Body of pancreas (tissue), 4 donors: ENCODE measurements at regions not wholly inside any gene's neighbourhood (a gene's known extent, or its start where the extent isn't known, plus 50 kb on each side); places are given as distances from the start of the nearest gene placed in this dataset.

Source experiments
- ATAC-seq: fragments of 150-250 bp; one replicate; pipeline ENCODE4 v1.9.1; 2016
- DNase-seq, 4 donors: peaks; one replicate each; pipeline ENCODE4 v3.0.0-alpha.2; 2019
- H3K27ac ChIP-seq, 4 donors: fragments of 200-600 bp; sonication (generic); 1 replicate in 3 of 4; 2 replicates in 1 of 4; pipeline versions ENCODE4 v1.5.1 to v1.6.1; 2016 to 2019; ENCODE audit warnings: mild to moderate bottlenecking in 1 of 4, mixed read lengths in 1 of 4, moderate library complexity in 1 of 4
- H3K27me3 ChIP-seq, 2 donors: fragments of 200-600 bp; sonication (generic); one replicate each; pipeline ENCODE4 v1.6.0; 2016; ENCODE audit warnings: mild to moderate bottlenecking in 1 of 2
- H3K36me3 ChIP-seq, 2 donors: fragments of 200-600 bp; sonication (generic); replicated peaks in 1 of 2; 2 replicates each; pipeline ENCODE4 v1.5.1; 2016; ENCODE audit warnings: low read depth in 2 of 2; ENCODE audit not compliant: insufficient read depth in 1 of 2
- H3K4me1 ChIP-seq: fragments of 200-600 bp; sonication (generic); one replicate; pipeline ENCODE4 v1.6.0; 2016
- H3K4me3 ChIP-seq, 2 donors: fragments of 200-600 bp; sonication (generic); 1 replicate in 1 of 2; 2 replicates in 1 of 2; pipeline ENCODE4 v1.5.1; 2016 to 2019
- H3K9me3 ChIP-seq, 3 donors: fragments of 200-600 bp; sonication (generic); 1 replicate in 2 of 3; 2 replicates in 1 of 3; pipeline ENCODE4 v1.5.1; 2016
- POLR2A ChIP-seq, 3 donors: fragments of 450-650 bp; IDR thresholded peaks; one replicate each; pipeline ENCODE4 v1.6.1; 2016; ENCODE audit warnings: antibody characterized with exemption in 3 of 3, mild to moderate bottlenecking in 2 of 3
- WGBS, 2 donors: methylation state at CpG; one replicate each; pipeline ENCODE4 v1.1.5; 2017; 5-methylcytosine and 5-hydroxymethylcytosine counted together
- intact Hi-C: fragments of 100-400 bp; cut with DNase I; formaldehyde crosslinking; loops from one replicate; pipeline ENCODE4 v1.15.1; 2023
- TF ChIP-seq, protein P1 (sequence below), 7 experiments: fragments of 450-650 bp in 4 of 7; fragments of 200-600 bp in 3 of 7; sonication (generic) in 3 of 7; IDR thresholded peaks; one replicate each; pipeline ENCODE4 v1.5.1; 2016 to 2019; ENCODE audit warnings: antibody characterized with exemption in 7 of 7

DNA sequence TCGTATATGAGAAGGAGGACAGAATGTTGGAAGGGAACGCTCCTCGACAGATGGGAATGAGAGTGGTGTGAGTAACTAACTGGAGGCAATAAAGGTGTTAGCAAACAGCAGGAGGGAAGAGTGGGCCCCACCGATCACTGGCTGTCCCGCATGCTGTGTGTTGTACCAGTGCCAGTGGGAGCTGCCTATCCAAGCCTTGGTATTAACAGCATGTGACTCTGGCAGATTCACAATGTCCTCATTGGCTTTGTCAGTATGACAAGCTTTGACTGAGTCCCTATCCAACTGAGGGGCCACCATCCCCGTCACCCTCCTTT is 188.3 kb downstream of the NRIP1 start:
- Histone ChIP-seq H3K36me3 (no peaks in the 10 kb centered on the region), H3K9me3 (no peaks in the 10 kb centered on the region), H3K4me1 (peaks cover 14% of the 10 kb centered on the region), H3K27ac (no peak overlapping the region), H3K27me3 (no peaks in the 10 kb centered on the region), H3K4me3 (no peak overlapping the region)
- ATAC-seq = no peak
- DNase-seq = no peak
- intact Hi-C loops = no loop called here
- WGBS, 2 donors = 96 to 97% methylated on average over 6 of the region's 6 CpGs
- TF ChIP-seq, protein P1, sequence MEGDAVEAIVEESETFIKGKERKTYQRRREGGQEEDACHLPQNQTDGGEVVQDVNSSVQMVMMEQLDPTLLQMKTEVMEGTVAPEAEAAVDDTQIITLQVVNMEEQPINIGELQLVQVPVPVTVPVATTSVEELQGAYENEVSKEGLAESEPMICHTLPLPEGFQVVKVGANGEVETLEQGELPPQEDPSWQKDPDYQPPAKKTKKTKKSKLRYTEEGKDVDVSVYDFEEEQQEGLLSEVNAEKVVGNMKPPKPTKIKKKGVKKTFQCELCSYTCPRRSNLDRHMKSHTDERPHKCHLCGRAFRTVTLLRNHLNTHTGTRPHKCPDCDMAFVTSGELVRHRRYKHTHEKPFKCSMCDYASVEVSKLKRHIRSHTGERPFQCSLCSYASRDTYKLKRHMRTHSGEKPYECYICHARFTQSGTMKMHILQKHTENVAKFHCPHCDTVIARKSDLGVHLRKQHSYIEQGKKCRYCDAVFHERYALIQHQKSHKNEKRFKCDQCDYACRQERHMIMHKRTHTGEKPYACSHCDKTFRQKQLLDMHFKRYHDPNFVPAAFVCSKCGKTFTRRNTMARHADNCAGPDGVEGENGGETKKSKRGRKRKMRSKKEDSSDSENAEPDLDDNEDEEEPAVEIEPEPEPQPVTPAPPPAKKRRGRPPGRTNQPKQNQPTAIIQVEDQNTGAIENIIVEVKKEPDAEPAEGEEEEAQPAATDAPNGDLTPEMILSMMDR (IDR thresholded peaks at IDR 0.05) = no peak
- TF ChIP-seq POLR2A (IDR thresholded peaks at IDR 0.05) = no peak

DNA sequence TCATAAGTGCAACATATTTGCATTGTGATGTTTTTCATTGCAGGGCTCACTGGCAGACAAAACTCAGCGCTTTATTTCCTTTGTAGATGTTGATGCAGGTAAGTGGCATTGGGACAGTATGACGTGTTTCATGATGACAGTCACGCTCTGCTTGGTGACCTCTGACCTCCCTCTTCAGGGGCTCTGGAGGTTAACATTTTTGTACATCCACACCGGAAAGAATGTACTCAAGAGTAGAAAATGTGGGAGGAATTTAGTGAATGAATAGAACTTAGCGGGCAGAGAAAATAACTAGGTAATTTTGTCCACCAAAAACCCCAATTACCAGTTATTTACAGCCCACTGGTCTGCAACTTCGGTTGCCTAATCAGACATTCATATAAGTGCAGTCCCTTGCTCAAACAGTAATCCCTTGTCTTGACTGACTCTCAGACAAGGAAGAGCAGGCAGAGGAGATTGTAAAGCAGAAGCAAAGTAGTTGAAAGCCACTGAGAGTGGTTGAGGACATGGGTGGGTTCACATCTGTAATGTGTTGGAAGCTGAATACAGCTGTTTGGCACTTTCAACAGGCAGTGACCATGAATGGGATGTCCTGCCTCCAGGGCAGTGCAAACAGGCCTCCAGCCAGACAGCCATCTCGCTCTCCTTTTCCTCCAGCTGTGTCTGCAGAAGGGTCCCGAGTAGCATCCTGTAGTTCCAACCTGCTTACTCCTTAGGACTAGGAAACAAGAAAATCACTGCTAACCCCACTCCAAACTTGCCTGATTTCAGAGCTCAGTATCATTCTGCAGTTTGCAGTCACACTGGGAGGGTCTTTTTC is 188.9 kb downstream of the NRIP1 start:
- 88 to 90% methylated on average over 8 of the region's 8 CpGs for WGBS, 2 donors
- Histone ChIP-seq H3K27ac (no peak overlapping the region), H3K9me3 (no peaks in the 10 kb centered on the region), H3K27me3 (no peaks in the 10 kb centered on the region), H3K4me1 (peaks cover 14% of the 10 kb centered on the region), H3K36me3 (no peaks in the 10 kb centered on the region), H3K4me3 (no peak overlapping the region)
- no peak for TF ChIP-seq POLR2A (IDR thresholded peaks at IDR 0.05)
- TF ChIP-seq, protein P1 (IDR thresholded peaks at IDR 0.05) = no peak
- intact Hi-C loops = no loop called here
- DNase-seq = no peak
- ATAC-seq = no peak

DNA sequence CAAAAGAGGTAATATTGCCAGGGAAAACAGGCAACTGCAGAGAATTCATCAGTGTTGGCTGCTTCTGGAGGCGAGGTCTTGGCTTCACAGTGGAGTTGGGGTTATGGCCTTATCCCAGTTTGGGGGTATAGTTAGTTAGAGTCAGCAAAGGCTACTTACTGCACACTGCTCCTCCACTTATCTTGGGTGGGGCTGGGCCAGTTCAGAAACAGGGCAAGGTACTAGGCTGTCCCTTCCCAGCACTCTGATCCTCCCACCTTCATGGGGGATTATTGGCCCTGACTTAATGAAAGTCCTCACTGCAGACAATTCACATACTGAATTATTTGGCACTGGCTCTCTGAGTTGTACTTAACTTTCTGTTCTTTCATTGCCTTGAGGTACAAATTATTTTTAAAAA is 189.6 kb downstream of the NRIP1 start:
- Histone ChIP-seq H3K9me3 (no peaks in the 10 kb centered on the region), H3K27ac (no peak overlapping the region), H3K4me1 (peaks cover 20% of the 10 kb centered on the region), H3K36me3 (no peaks in the 10 kb centered on the region), H3K4me3 (no peak overlapping the region), H3K27me3 (no peaks in the 10 kb centered on the region)
- no peak for DNase-seq
- TF ChIP-seq POLR2A (IDR thresholded peaks at IDR 0.05) = no peak
- TF ChIP-seq, protein P1 (IDR thresholded peaks at IDR 0.05) = no peak
- intact Hi-C loops = no loop called here
- 88 to 100% methylated on average over 1 of the region's 1 CpG for WGBS, 2 donors
- ATAC-seq = no peak

DNA sequence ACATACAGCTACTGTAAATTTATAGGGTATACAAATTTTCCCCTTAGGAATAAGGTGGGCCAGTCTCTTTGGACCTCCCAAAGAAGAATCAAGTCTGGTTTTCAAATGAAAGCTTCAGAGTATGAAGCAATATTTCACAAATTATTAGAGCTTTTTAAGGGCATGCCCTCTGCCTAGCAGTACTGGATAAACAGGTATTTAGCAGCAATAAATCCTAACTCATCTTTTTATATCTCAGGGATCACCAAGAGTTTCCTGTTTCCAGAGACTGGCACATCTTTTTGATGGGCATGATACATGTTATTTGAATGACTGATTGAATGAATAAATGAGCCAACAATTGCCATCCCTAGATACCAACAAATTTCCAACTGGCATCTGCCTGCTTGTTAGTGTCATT is 190.4 kb downstream of the NRIP1 start:
- intact Hi-C loops = no loop called here
- ATAC-seq = no peak
- no peak for TF ChIP-seq POLR2A (IDR thresholded peaks at IDR 0.05)
- TF ChIP-seq, protein P1 (IDR thresholded peaks at IDR 0.05) = no peak

GRCh38 chr21:14871861-14872260 is 192.9 kb downstream of the NRIP1 start:
- intact Hi-C loops = no loop called here
- TF ChIP-seq POLR2A (IDR thresholded peaks at IDR 0.05) = no peak
- TF ChIP-seq, protein P1 (IDR thresholded peaks at IDR 0.05) = no peak
- Histone ChIP-seq H3K27ac (no peak overlapping the region), H3K9me3 (no peaks in the 10 kb centered on the region), H3K4me1 (peaks cover 10% of the 10 kb centered on the region), H3K4me3 (no peak overlapping the region), H3K27me3 (no peaks in the 10 kb centered on the region), H3K36me3 (no peaks in the 10 kb centered on the region)
- no peak for DNase-seq
- ATAC-seq = no peak
- 93% methylated on average over 4 of the region's 4 CpGs for WGBS, 2 donors

More for the DNA sequence above, 190.4 kb downstream of the NRIP1 start:
- Histone ChIP-seq H3K27ac (no peak overlapping the region), H3K27me3 (no peaks in the 10 kb centered on the region), H3K36me3 (no peaks in the 10 kb centered on the region), H3K4me3 (no peak overlapping the region), H3K9me3 (no peaks in the 10 kb centered on the region), H3K4me1 (peaks cover 23% of the 10 kb centered on the region)
- no peak for DNase-seq
